B cell (primary cell): ENCODE measurements at regions not wholly inside any gene's neighbourhood (a gene's known extent, or its start where the extent isn't known, plus 50 kb on each side); places are given as distances from the start of the nearest gene placed in this dataset.

Source experiments
- ATAC-seq: fragments of 200-7000 bp; cut with Tn5 transposase; one replicate; pipeline ENCODE4 v1.10.0; 2021; ENCODE audit warnings: low read depth, mild to moderate bottlenecking, moderate number of reproducible peaks, moderate library complexity
- CTCF ChIA-PET: fragments of 350-600 bp; sonication (Branson Sonifier 250); formaldehyde crosslinking; loops from one replicate; lab custom pipeline; 2021; ENCODE audit warnings: antibody characterized with exemption, inconsistent platforms; lab: Charles Lee
- POLR2A ChIA-PET: fragments of 350-600 bp; sonication (Branson Sonifier 250); formaldehyde crosslinking; loops from one replicate; lab custom pipeline; 2021; ENCODE audit warnings: antibody characterized with exemption; lab: Charles Lee
- DNase-seq: peaks from one replicate; pipeline ENCODE4 v3.0.0; 2013
- H2AFZ ChIP-seq: 2 replicates; pipeline ENCODE4 v1.6.1; 2012; ENCODE audit warnings: mild to moderate bottlenecking, low read depth, low read length; ENCODE audit not compliant: insufficient read depth, poor library complexity, severe bottlenecking
- H3K27ac ChIP-seq, 2 donors: 1 replicate in 1 of 2; 2 replicates in 1 of 2; pipeline ENCODE4 v1.5.1; 2012 to 2013; ENCODE audit warnings: low read length in 2 of 2, mild to moderate bottlenecking in 2 of 2, moderate library complexity in 1 of 2
- H3K27me3 ChIP-seq, 4 experiments: fragments of 200-600 bp in 1 of 4; sonication (generic) in 1 of 4; replicated peaks in 1 of 4; 1 replicate in 2 of 4; 2 replicates in 2 of 4; pipeline versions ENCODE4 v1.6.1 to v1.7.0; 2013 to 2016; ENCODE audit warnings: low read length in 3 of 4, mild to moderate bottlenecking in 2 of 4, mixed read lengths in 1 of 4, moderate library complexity in 1 of 4; ENCODE audit not compliant: insufficient read depth in 4 of 4, control insufficient read depth in 3 of 4; ENCODE audit errors: control extremely low read depth in 1 of 4
- H3K36me3 ChIP-seq, 2 experiments: replicated peaks in 1 of 2; 1 replicate in 1 of 2; 2 replicates in 1 of 2; pipeline versions ENCODE4 v1.6.1 to v1.7.1; 2013; ENCODE audit warnings: low read length in 1 of 2; ENCODE audit not compliant: insufficient read depth in 2 of 2, control insufficient read depth in 1 of 2; ENCODE audit errors: control extremely low read depth in 1 of 2, extremely low read depth in 1 of 2
- H3K4me1 ChIP-seq, 2 donors: fragments of 200-600 bp in 1 of 2; sonication (generic) in 1 of 2; 1 replicate in 1 of 2; 2 replicates in 1 of 2; pipeline versions ENCODE4 v1.5.1 to v1.6.1; 2013 to 2017; ENCODE audit warnings: low read length in 2 of 2; ENCODE audit not compliant: control insufficient read depth in 2 of 2, insufficient read depth in 2 of 2
- H3K4me2 ChIP-seq: replicated peaks from 2 replicates; pipeline ENCODE3; 2012; ENCODE audit warnings: mild to moderate bottlenecking, low read depth, low read length; ENCODE audit not compliant: poor library complexity, severe bottlenecking
- H3K4me3 ChIP-seq, 5 experiments: fragments of 200-600 bp in 1 of 5; sonication (generic) in 1 of 5; 1 replicate in 3 of 5; 2 replicates in 2 of 5; pipeline versions ENCODE4 v1.5.1 to v1.7.0; 2011 to 2016; ENCODE audit warnings: low read length in 4 of 5, mild to moderate bottlenecking in 4 of 5, low read depth in 2 of 5, control low read depth in 1 of 5, moderate library complexity in 1 of 5; ENCODE audit not compliant: insufficient read depth in 1 of 5; ENCODE audit errors: control extremely low read depth in 1 of 5, extremely low read depth in 1 of 5
- H3K79me2 ChIP-seq: fragments of 200-600 bp; sonication (generic); one replicate; pipeline ENCODE4 v1.6.0; 2016; ENCODE audit warnings: low read length; ENCODE audit not compliant: control insufficient read depth, insufficient read depth
- H3K9ac ChIP-seq: fragments of 200-600 bp; sonication (generic); 2 replicates; pipeline ENCODE4 v1.6.1; 2017; ENCODE audit warnings: mild to moderate bottlenecking, low read length, moderate library complexity
- H3K9me3 ChIP-seq, 3 donors: one replicate each; pipeline versions ENCODE4 v1.6.1 to v1.7.1; 2013; ENCODE audit warnings: low read length in 2 of 3; ENCODE audit not compliant: control insufficient read depth in 2 of 3, insufficient read depth in 1 of 3; ENCODE audit errors: control extremely low read depth in 1 of 3
- H4K20me1 ChIP-seq: 2 replicates; pipeline ENCODE4 v1.6.0; 2012; ENCODE audit warnings: mild to moderate bottlenecking, low read length; ENCODE audit not compliant: insufficient read depth, control insufficient read depth, poor library complexity, severe bottlenecking
- H3K27ac Mint-ChIP-seq: one replicate; pipeline ENCODE4 v1.8.0; 2021; ENCODE audit warnings: mixed read lengths
- H3K27me3 Mint-ChIP-seq: one replicate; pipeline ENCODE4 v1.8.0; 2021; ENCODE audit warnings: mixed read lengths
- H3K4me1 Mint-ChIP-seq: one replicate; pipeline ENCODE4 v1.8.0; 2021; ENCODE audit warnings: mixed read lengths
- H3K4me3 Mint-ChIP-seq: one replicate; pipeline ENCODE4 v1.8.0; 2021; ENCODE audit warnings: mixed read lengths
- H3K9me3 Mint-ChIP-seq: one replicate; pipeline ENCODE4 v1.8.0; 2022; ENCODE audit warnings: mixed read lengths; ENCODE audit not compliant: insufficient read depth
- CTCF ChIP-seq: fragments of 200-600 bp; IDR thresholded peaks from one replicate; pipeline ENCODE4 v1.8.0; 2022; ENCODE audit warnings: antibody characterized with exemption, mild to moderate bottlenecking
- EZH2 ChIP-seq: IDR thresholded peaks from 2 replicates; pipeline ENCODE4 v1.6.1; 2012; ENCODE audit warnings: borderline replicate concordance, low read depth, mild to moderate bottlenecking, moderate library complexity, low read length; ENCODE audit not compliant: insufficient read depth, poor library complexity, severe bottlenecking
- WGBS: methylation state at CpG from one replicate; pipeline ENCODE4 v1.1.5; 2013; ENCODE audit warnings: missing lambda C conversion rate; ENCODE audit not compliant: insufficient coverage; 5-methylcytosine and 5-hydroxymethylcytosine counted together
- intact Hi-C: fragments of 100-400 bp; cut with micrococcal nuclease; formaldehyde crosslinking; loops from one replicate; pipeline ENCODE4 v1.10.0; 2022

GRCh38 chr6:170038708-170039107 is 252.2 kb downstream of the DLL1 start:
- peaks cover 0 to 17% (median 0%) of the 10 kb centered on the region in 3 donors for H3K9me3 ChIP-seq
- no peaks in the 10 kb centered on the region for H3K27me3 Mint-ChIP-seq
- no peak overlapping the region for H2AFZ ChIP-seq
- H3K27ac ChIP-seq = no peak overlapping the region
- H3K4me3 ChIP-seq = no peak overlapping the region
- ChIA-PET POLR2A (no interaction called here), CTCF (no interaction called here)
- TF ChIP-seq EZH2 (no peak), CTCF (no peak)
- H3K4me1 ChIP-seq = no peaks in the 10 kb centered on the region
- no peak for ATAC-seq
- no peak for DNase-seq
- H4K20me1 ChIP-seq = no peaks in the 10 kb centered on the region
- H3K4me3 Mint-ChIP-seq = no peak overlapping the region
- H3K4me1 Mint-ChIP-seq = no peaks in the 10 kb centered on the region
- H3K36me3 ChIP-seq = no peaks in the 10 kb centered on the region
- WGBS = 70% methylated on average over 9 of the region's 9 CpGs
- H3K79me2 ChIP-seq = no peaks in the 10 kb centered on the region
- no peaks in the 10 kb centered on the region for H3K27me3 ChIP-seq
- intact Hi-C loops = no loop called here
- no peak overlapping the region for H3K9ac ChIP-seq
- H3K9me3 Mint-ChIP-seq = no peaks in the 10 kb centered on the region
- no peak overlapping the region for H3K27ac Mint-ChIP-seq
- H3K4me2 ChIP-seq = no peak overlapping the region

- Mint-ChIP-seq H3K27ac (no peak overlapping the region), H3K9me3 (no peaks in the 10 kb centered on the region), H3K27me3 (no peaks in the 10 kb centered on the region), H3K4me3 (no peak overlapping the region), H3K4me1 (no peaks in the 10 kb centered on the region)
- ChIA-PET CTCF (no interaction called here), POLR2A (no interaction called here)
- 90% methylated on average over 6 of the region's 7 CpGs for WGBS
- intact Hi-C loops = no loop called here
- TF ChIP-seq EZH2 (no peak), CTCF (no peak)
- Histone ChIP-seq H3K27ac (no peak overlapping the region), H3K36me3 (no peaks in the 10 kb centered on the region), H2AFZ (no peak overlapping the region), H4K20me1 (no peaks in the 10 kb centered on the region), H3K27me3 (no peaks in the 10 kb centered on the region), H3K9ac (no peak overlapping the region), H3K4me2 (no peak overlapping the region), H3K79me2 (no peaks in the 10 kb centered on the region), H3K9me3 (peaks cover 0 to 21% (median 0%) of the 10 kb centered on the region in 3 donors), H3K4me1 (no peaks in the 10 kb centered on the region), H3K4me3 (no peak overlapping the region)
- no peak for DNase-seq
- ATAC-seq = no peak
Observed at GRCh38 chr6:170038251-170038650, 252.6 kb downstream of the DLL1 start.
